ENCODE measurements at regions not wholly inside any gene's neighbourhood (a gene's known extent, or its start where the extent isn't known, plus 50 kb on each side); places are given as distances from the start of the nearest gene placed in this dataset.

- Histone ChIP-seq H3K79me2 (ENCODE audit: insufficient read depth) (no peaks in the 10 kb centered on the region), H3K27ac (ENCODE audit: low read depth in 2 of 2, low read length in 1 of 2) (no peak overlapping the region), H3K9me2 (no peaks in the 10 kb centered on the region), H3K9me3 (no peaks in the 10 kb centered on the region), H3K27me3 (ENCODE audit: insufficient read depth) (no peaks in the 10 kb centered on the region; the same call in 1 of the 2 replicates), H3K4me3 (ENCODE audit: low read depth in 2 of 2, low read length in 1 of 2) (no peak overlapping the region), H3K9ac (no peak overlapping the region), H3K4me1 (ENCODE audit: control insufficient read depth in 1 of 2, insufficient read depth in 2 of 2, low read depth in 1 of 2, low read length in 1 of 2) (no peaks in the 10 kb centered on the region), H3K36me3 (replicated peaks in 1 of 2; ENCODE audit: control insufficient read depth in 1 of 2, insufficient read depth in 2 of 2, low read length in 1 of 2) (no peaks in the 10 kb centered on the region), H2AFZ (ENCODE audit: low read depth) (no peak overlapping the region), H3F3A (replicated peaks; ENCODE audit: insufficient read depth) (no peaks in the 10 kb centered on the region), H3K4me2 (no peak overlapping the region), H4K20me1 (ENCODE audit: insufficient read depth) (no peaks in the 10 kb centered on the region)
- CTCF ChIA-PET = no interaction called here
- TF ChIP-seq USF1 (IDR thresholded peaks at IDR 0.05; ENCODE audit: borderline replicate concordance, low read depth) (no peak), NFIC (IDR thresholded peaks at IDR 0.05; ENCODE audit: borderline replicate concordance) (no peak), RCOR1 (IDR thresholded peaks at IDR 0.05; ENCODE audit: low read length) (no peak), YY1 (IDR thresholded peaks at IDR 0.05; ENCODE audit: low read depth) (no peak), FOSL2 (IDR thresholded peaks at IDR 0.05; ENCODE audit: borderline replicate concordance, low read depth) (no peak), POLR2AphosphoS5 (IDR thresholded peaks at IDR 0.05; ENCODE audit: low read depth, low read length) (no peak), ELF1 (IDR thresholded peaks at IDR 0.05) (no peak), JUND (IDR thresholded peaks at IDR 0.05) (no peak), FOXM1 (IDR thresholded peaks at IDR 0.05; ENCODE audit: low read depth) (no peak), SMC3 (IDR thresholded peaks at IDR 0.05; ENCODE audit: low read depth, low read length) (no peak), EP300 (IDR thresholded peaks at IDR 0.05; ENCODE audit: borderline replicate concordance in 1 of 2, low read depth in 1 of 2, low read length in 1 of 2) (no peak), RFX5 (IDR thresholded peaks at IDR 0.05; ENCODE audit: low read length) (no peak)
- no peak for DNase-seq
- POLR2A ChIA-PET = no interaction called here
Observed at GRCh38 chr13:111992911-111993310, 74.0 kb upstream of the SOX1 start.

- Histone ChIP-seq H4K20me1 (ENCODE audit: insufficient read depth) (no peaks in the 10 kb centered on the region), H3K9me3 (no peaks in the 10 kb centered on the region), H3K27me3 (ENCODE audit: insufficient read depth) (no peaks in the 10 kb centered on the region; the same call in 1 of the 2 replicates), H3F3A (replicated peaks; ENCODE audit: insufficient read depth) (no peaks in the 10 kb centered on the region), H3K4me1 (ENCODE audit: control insufficient read depth in 1 of 2, insufficient read depth in 2 of 2, low read depth in 1 of 2, low read length in 1 of 2) (no peaks in the 10 kb centered on the region), H3K9me2 (no peaks in the 10 kb centered on the region), H3K9ac (no peak overlapping the region), H3K79me2 (ENCODE audit: insufficient read depth) (no peaks in the 10 kb centered on the region), H2AFZ (ENCODE audit: low read depth) (no peak overlapping the region), H3K36me3 (replicated peaks in 1 of 2; ENCODE audit: control insufficient read depth in 1 of 2, insufficient read depth in 2 of 2, low read length in 1 of 2) (no peaks in the 10 kb centered on the region), H3K27ac (ENCODE audit: low read depth in 2 of 2, low read length in 1 of 2) (no peak overlapping the region), H3K4me3 (ENCODE audit: low read depth in 2 of 2, low read length in 1 of 2) (no peak overlapping the region), H3K4me2 (no peak overlapping the region)
- POLR2A ChIA-PET = no interaction called here
- 0% methylated on average over 3 of the region's 3 CpGs for WGBS (ENCODE audit: low lambda C conversion rate)
- TF ChIP-seq GABPA (IDR thresholded peaks at IDR 0.05; ENCODE audit: low read depth) (no peak), EZH2phosphoT487 (IDR thresholded peaks at IDR 0.05; ENCODE audit: borderline replicate concordance, low read depth) (no peak), JUND (IDR thresholded peaks at IDR 0.05) (no peak), RFX5 (IDR thresholded peaks at IDR 0.05; ENCODE audit: low read length) (no peak), NFIC (IDR thresholded peaks at IDR 0.05; ENCODE audit: borderline replicate concordance) (no peak), ELF1 (IDR thresholded peaks at IDR 0.05) (no peak), NRF1 (IDR thresholded peaks at IDR 0.05; ENCODE audit: low read depth, low read length) (no peak), RXRA (IDR thresholded peaks at IDR 0.05; ENCODE audit: borderline replicate concordance, low read depth) (no peak), TAF1 (IDR thresholded peaks at IDR 0.05; ENCODE audit: borderline replicate concordance, low read depth, low read length) (no peak), TCF12 (IDR thresholded peaks at IDR 0.05) (no peak), SMC3 (IDR thresholded peaks at IDR 0.05; ENCODE audit: low read depth, low read length) (no peak)
- TF ChIP-seq, protein P1, sequence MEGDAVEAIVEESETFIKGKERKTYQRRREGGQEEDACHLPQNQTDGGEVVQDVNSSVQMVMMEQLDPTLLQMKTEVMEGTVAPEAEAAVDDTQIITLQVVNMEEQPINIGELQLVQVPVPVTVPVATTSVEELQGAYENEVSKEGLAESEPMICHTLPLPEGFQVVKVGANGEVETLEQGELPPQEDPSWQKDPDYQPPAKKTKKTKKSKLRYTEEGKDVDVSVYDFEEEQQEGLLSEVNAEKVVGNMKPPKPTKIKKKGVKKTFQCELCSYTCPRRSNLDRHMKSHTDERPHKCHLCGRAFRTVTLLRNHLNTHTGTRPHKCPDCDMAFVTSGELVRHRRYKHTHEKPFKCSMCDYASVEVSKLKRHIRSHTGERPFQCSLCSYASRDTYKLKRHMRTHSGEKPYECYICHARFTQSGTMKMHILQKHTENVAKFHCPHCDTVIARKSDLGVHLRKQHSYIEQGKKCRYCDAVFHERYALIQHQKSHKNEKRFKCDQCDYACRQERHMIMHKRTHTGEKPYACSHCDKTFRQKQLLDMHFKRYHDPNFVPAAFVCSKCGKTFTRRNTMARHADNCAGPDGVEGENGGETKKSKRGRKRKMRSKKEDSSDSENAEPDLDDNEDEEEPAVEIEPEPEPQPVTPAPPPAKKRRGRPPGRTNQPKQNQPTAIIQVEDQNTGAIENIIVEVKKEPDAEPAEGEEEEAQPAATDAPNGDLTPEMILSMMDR (IDR thresholded peaks at IDR 0.05) = no peak
- TF ChIP-seq, protein P2, sequence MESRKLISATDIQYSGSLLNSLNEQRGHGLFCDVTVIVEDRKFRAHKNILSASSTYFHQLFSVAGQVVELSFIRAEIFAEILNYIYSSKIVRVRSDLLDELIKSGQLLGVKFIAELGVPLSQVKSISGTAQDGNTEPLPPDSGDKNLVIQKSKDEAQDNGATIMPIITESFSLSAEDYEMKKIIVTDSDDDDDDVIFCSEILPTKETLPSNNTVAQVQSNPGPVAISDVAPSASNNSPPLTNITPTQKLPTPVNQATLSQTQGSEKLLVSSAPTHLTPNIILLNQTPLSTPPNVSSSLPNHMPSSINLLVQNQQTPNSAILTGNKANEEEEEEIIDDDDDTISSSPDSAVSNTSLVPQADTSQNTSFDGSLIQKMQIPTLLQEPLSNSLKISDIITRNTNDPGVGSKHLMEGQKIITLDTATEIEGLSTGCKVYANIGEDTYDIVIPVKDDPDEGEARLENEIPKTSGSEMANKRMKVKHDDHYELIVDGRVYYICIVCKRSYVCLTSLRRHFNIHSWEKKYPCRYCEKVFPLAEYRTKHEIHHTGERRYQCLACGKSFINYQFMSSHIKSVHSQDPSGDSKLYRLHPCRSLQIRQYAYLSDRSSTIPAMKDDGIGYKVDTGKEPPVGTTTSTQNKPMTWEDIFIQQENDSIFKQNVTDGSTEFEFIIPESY (IDR thresholded peaks at IDR 0.05; ENCODE audit: borderline replicate concordance, low read depth) = no peak
- CTCF ChIA-PET = no interaction called here
- DNase-seq = no peak
Observed at GRCh38 chr13:111993691-111994090, 73.3 kb upstream of the SOX1 start.

Measured in SK-N-SH (cell line).